ENCODE measurements at regions not wholly inside any gene's neighbourhood (a gene's known extent, or its start where the extent isn't known, plus 50 kb on each side); places are given as distances from the start of the nearest gene placed in this dataset.

DNA sequence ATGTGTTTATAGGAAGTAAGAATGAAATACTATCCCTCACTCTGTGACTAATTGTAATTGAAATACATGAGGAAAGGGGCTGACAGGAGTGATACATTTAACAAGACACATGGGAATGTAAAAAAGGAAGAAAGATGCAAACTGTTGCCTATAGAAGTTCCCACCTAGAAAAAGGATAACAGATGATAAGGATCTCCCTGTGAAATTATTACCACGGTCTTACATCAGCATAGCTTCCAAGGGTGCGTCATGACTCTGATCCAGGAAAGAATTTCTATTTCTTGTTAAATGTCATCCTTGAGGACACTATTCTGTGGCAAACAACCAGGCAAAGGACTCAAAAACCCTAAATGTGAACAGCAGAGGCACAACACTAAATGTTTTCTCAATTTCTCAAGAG, 1406.0 kb downstream of the CDY2B start:
- WGBS (ENCODE audit: insufficient coverage): no CpG with 5 or more reads among the region's 2 CpGs
- no peak overlapping the region for H3K4me3 ChIP-seq (replicated peaks in 1 of 3; ENCODE audit: low read depth in 2 of 3, low read length in 3 of 3)
- intact Hi-C loops (cut with micrococcal nuclease): no loop called here

GRCh38 chrY:16454799-16455198, 1425.2 kb downstream of the CDY2B start:
- Mint-ChIP-seq H3K4me1 (no peaks in the 10 kb centered on the region), H3K27me3 (ENCODE audit: low read depth in 3 of 3) (no peaks in the 10 kb centered on the region), H3K27ac (no peak overlapping the region), H3K36me3 (no peaks in the 10 kb centered on the region), H3K9me3 (peaks cover 0 to 1% (median 0%) of the 10 kb centered on the region in 7 donors), H3K4me3 (no peak overlapping the region)
- Histone ChIP-seq H4K20me1 (ENCODE audit: insufficient read depth, low read length) (no peaks in the 10 kb centered on the region), H2AFZ (ENCODE audit: insufficient read depth, low read depth, low read length, poor library complexity, severe bottlenecking) (no peak overlapping the region), H3K36me3 (replicated peaks in 1 of 2; ENCODE audit: control insufficient read depth in 1 of 2, insufficient read depth in 2 of 2, low read length in 2 of 2) (no peaks in the 10 kb centered on the region), H3K79me2 (ENCODE audit: insufficient read depth, low read length) (no peaks in the 10 kb centered on the region), H3K4me3 (replicated peaks in 1 of 3; ENCODE audit: low read depth in 2 of 3, low read length in 3 of 3) (no peak overlapping the region), H3K9ac (ENCODE audit: insufficient read depth, low read length, poor library complexity, severe bottlenecking) (no peak overlapping the region), H3K27ac (ENCODE audit: low read depth in 1 of 2, low read length in 2 of 2) (no peak overlapping the region), H3K27me3 (ENCODE audit: control insufficient read depth in 2 of 2, insufficient read depth in 2 of 2, low read length in 2 of 2) (no peaks in the 10 kb centered on the region), H3K9me3 (replicated peaks in 1 of 2; ENCODE audit: control insufficient read depth in 1 of 2, insufficient read depth in 1 of 2, low read length in 2 of 2) (no peaks in the 10 kb centered on the region), H3K4me1 (ENCODE audit: control insufficient read depth in 1 of 2, insufficient read depth in 2 of 2, low read length in 2 of 2) (no peaks in the 10 kb centered on the region), H3K4me2 (replicated peaks; ENCODE audit: extremely low read depth, low read length, poor library complexity, severe bottlenecking) (no peak overlapping the region)
- WGBS (ENCODE audit: insufficient coverage): no CpG with 5 or more reads among the region's 2 CpGs
- no peak for TF ChIP-seq CTCF (IDR thresholded peaks at IDR 0.05)
- DNase-seq: no peak
- intact Hi-C loops (cut with micrococcal nuclease): no loop called here

More for the DNA sequence above, 1406.0 kb downstream of the CDY2B start:
- no peak overlapping the region for H3K4me3 Mint-ChIP-seq
- Histone ChIP-seq H2AFZ (ENCODE audit: insufficient read depth, low read depth, low read length, poor library complexity, severe bottlenecking) (no peak overlapping the region), H3K9ac (ENCODE audit: insufficient read depth, low read length, poor library complexity, severe bottlenecking) (no peak overlapping the region), H3K79me2 (ENCODE audit: insufficient read depth, low read length) (no peaks in the 10 kb centered on the region), H3K4me1 (ENCODE audit: control insufficient read depth in 1 of 2, insufficient read depth in 2 of 2, low read length in 2 of 2) (no peaks in the 10 kb centered on the region), H4K20me1 (ENCODE audit: insufficient read depth, low read length) (no peaks in the 10 kb centered on the region), H3K9me3 (replicated peaks in 1 of 2; ENCODE audit: control insufficient read depth in 1 of 2, insufficient read depth in 1 of 2, low read length in 2 of 2) (peaks cover 0 to 2% of the 10 kb centered on the region in 2 donors), H3K4me2 (replicated peaks; ENCODE audit: extremely low read depth, low read length, poor library complexity, severe bottlenecking) (no peak overlapping the region), H3K27ac (ENCODE audit: low read depth in 1 of 2, low read length in 2 of 2) (no peak overlapping the region), H3K27me3 (ENCODE audit: control insufficient read depth in 2 of 2, insufficient read depth in 2 of 2, low read length in 2 of 2) (no peaks in the 10 kb centered on the region), H3K36me3 (replicated peaks in 1 of 2; ENCODE audit: control insufficient read depth in 1 of 2, insufficient read depth in 2 of 2, low read length in 2 of 2) (no peaks in the 10 kb centered on the region)
- H3K27ac Mint-ChIP-seq: no peak overlapping the region
- H3K4me1 Mint-ChIP-seq: no peaks in the 10 kb centered on the region
- no peaks in the 10 kb centered on the region for H3K27me3 Mint-ChIP-seq (ENCODE audit: low read depth in 3 of 3)
- no peak for TF ChIP-seq CTCF (IDR thresholded peaks at IDR 0.05)
- no peaks in the 10 kb centered on the region for H3K36me3 Mint-ChIP-seq
- H3K9me3 Mint-ChIP-seq: peaks cover 0 to 4% (median 0%) of the 10 kb centered on the region in 7 donors
- DNase-seq: no peak
